Loucy (cell line): ENCODE measurements at regions not wholly inside any gene's neighbourhood (a gene's known extent, or its start where the extent isn't known, plus 50 kb on each side); places are given as distances from the start of the nearest gene placed in this dataset.

ENCODE experiments used
- EZH2phosphoT487 ChIP-seq: fragments of 200-600 bp; IDR thresholded peaks from 2 replicates; pipeline ENCODE4 v1.6.1; 2018; ENCODE audit warnings: antibody characterized with exemption, mild to moderate bottlenecking, moderate library complexity, borderline replicate concordance
- TF ChIP-seq, protein P1 (sequence below): fragments of 200-600 bp; sonication (generic); conservative IDR thresholded peaks from 2 replicates; pipeline ENCODE4 v1.5.1; 2014; ENCODE audit warnings: mild to moderate bottlenecking, antibody characterized with exemption, low read length

GRCh38 chr1:83060221-83060620, 938.7 kb downstream of the TTLL7 start:
- TF ChIP-seq, protein P1, sequence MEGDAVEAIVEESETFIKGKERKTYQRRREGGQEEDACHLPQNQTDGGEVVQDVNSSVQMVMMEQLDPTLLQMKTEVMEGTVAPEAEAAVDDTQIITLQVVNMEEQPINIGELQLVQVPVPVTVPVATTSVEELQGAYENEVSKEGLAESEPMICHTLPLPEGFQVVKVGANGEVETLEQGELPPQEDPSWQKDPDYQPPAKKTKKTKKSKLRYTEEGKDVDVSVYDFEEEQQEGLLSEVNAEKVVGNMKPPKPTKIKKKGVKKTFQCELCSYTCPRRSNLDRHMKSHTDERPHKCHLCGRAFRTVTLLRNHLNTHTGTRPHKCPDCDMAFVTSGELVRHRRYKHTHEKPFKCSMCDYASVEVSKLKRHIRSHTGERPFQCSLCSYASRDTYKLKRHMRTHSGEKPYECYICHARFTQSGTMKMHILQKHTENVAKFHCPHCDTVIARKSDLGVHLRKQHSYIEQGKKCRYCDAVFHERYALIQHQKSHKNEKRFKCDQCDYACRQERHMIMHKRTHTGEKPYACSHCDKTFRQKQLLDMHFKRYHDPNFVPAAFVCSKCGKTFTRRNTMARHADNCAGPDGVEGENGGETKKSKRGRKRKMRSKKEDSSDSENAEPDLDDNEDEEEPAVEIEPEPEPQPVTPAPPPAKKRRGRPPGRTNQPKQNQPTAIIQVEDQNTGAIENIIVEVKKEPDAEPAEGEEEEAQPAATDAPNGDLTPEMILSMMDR, result no peak
- no peak for TF ChIP-seq EZH2phosphoT487
